ENCODE measurements at regions not wholly inside any gene's neighbourhood (a gene's known extent, or its start where the extent isn't known, plus 50 kb on each side); places are given as distances from the start of the nearest gene placed in this dataset.
"Not testable (repeated sequence)": the region's sequence is repeated elsewhere in the genome, so short reads cannot be mapped to it uniquely, and the experiment has no call there.

- H3K27ac Mint-ChIP-seq = no peak overlapping the region
- no peak overlapping the region for H3K4me3 Mint-ChIP-seq
- CTCF ChIA-PET = no interaction called here
- no peaks in the 10 kb centered on the region for H3K4me1 Mint-ChIP-seq (ENCODE audit: low read depth)
- H3K36me3 Mint-ChIP-seq (ENCODE audit: low read depth) = no peaks in the 10 kb centered on the region
- no peaks in the 10 kb centered on the region for H3K27me3 Mint-ChIP-seq (ENCODE audit: low read depth)
- intact Hi-C loops (cut with micrococcal nuclease) = no loop called here
- no peak for DNase-seq
- peaks cover 14% of the 10 kb centered on the region for H3K9me3 Mint-ChIP-seq
Observed at GRCh38 chr13:69107436-69107835, 1000.2 kb upstream of the ATXN8OS start.

GRCh38 chr13:69101841-69102240 is 1005.8 kb upstream of the ATXN8OS start:
- CTCF ChIA-PET = no interaction called here
- Mint-ChIP-seq H3K4me3 (no peak overlapping the region), H3K36me3 (ENCODE audit: low read depth) (no peaks in the 10 kb centered on the region), H3K9me3 (peaks cover 8% of the 10 kb centered on the region), H3K4me1 (ENCODE audit: low read depth) (no peaks in the 10 kb centered on the region), H3K27ac (no peak overlapping the region), H3K27me3 (ENCODE audit: low read depth) (no peaks in the 10 kb centered on the region)
- intact Hi-C loops (cut with micrococcal nuclease) = no loop called here
- no peak for DNase-seq

- DNase-seq = no peak
- Mint-ChIP-seq H3K4me3 (no peak overlapping the region), H3K36me3 (ENCODE audit: low read depth) (no peaks in the 10 kb centered on the region), H3K27me3 (ENCODE audit: low read depth) (no peaks in the 10 kb centered on the region), H3K9me3 (peaks cover 2% of the 10 kb centered on the region), H3K27ac (no peak overlapping the region), H3K4me1 (ENCODE audit: low read depth) (no peaks in the 10 kb centered on the region)
- intact Hi-C loops (cut with micrococcal nuclease) = no loop called here
- CTCF ChIA-PET = no interaction called here
Observed at GRCh38 chr13:69094485-69094884, 1013.1 kb upstream of the ATXN8OS start.

- Mint-ChIP-seq H3K9me3 (peaks cover 2% of the 10 kb centered on the region), H3K27ac (no peak overlapping the region), H3K27me3 (ENCODE audit: low read depth) (no peaks in the 10 kb centered on the region), H3K36me3 (ENCODE audit: low read depth) (no peaks in the 10 kb centered on the region), H3K4me3 (no peak overlapping the region), H3K4me1 (ENCODE audit: low read depth) (no peaks in the 10 kb centered on the region)
- DNase-seq = no peak
- CTCF ChIA-PET = no interaction called here
- intact Hi-C loops (cut with micrococcal nuclease) = no loop called here
Observed at GRCh38 chr13:69092615-69093322, 1014.9 kb upstream of the ATXN8OS start.

- DNase-seq = no peak
- intact Hi-C loops (cut with micrococcal nuclease) = no loop called here
- H3K4me1 Mint-ChIP-seq (ENCODE audit: low read depth) = no peaks in the 10 kb centered on the region
- no peaks in the 10 kb centered on the region for H3K27me3 Mint-ChIP-seq (ENCODE audit: low read depth)
- H3K9me3 Mint-ChIP-seq = peaks cover 3% of the 10 kb centered on the region
- CTCF ChIA-PET = no interaction called here
- no peaks in the 10 kb centered on the region for H3K36me3 Mint-ChIP-seq (ENCODE audit: low read depth)
- H3K4me3 Mint-ChIP-seq = no peak overlapping the region
- no peak overlapping the region for H3K27ac Mint-ChIP-seq
Observed at GRCh38 chr13:69077267-69077666, 1030.4 kb upstream of the ATXN8OS start.

- H3K9me3 Mint-ChIP-seq = peaks cover 5% of the 10 kb centered on the region
- no peak overlapping the region for H3K4me3 Mint-ChIP-seq
- CTCF ChIA-PET = no interaction called here
- H3K4me1 Mint-ChIP-seq (ENCODE audit: low read depth) = no peaks in the 10 kb centered on the region
- H3K27me3 Mint-ChIP-seq (ENCODE audit: low read depth) = no peaks in the 10 kb centered on the region
- H3K36me3 Mint-ChIP-seq (ENCODE audit: low read depth) = no peaks in the 10 kb centered on the region
- intact Hi-C loops (cut with micrococcal nuclease) = no loop called here
- DNase-seq = no peak
- no peak overlapping the region for H3K27ac Mint-ChIP-seq
Observed at GRCh38 chr13:69069554-69070133, 1038.0 kb upstream of the ATXN8OS start.

GRCh38 chr13:69050696-69051095 is 1056.9 kb upstream of the ATXN8OS start:
- no peaks in the 10 kb centered on the region for H3K4me1 Mint-ChIP-seq (ENCODE audit: low read depth)
- H3K9me3 Mint-ChIP-seq = peaks cover 12% of the 10 kb centered on the region
- no peaks in the 10 kb centered on the region for H3K27me3 Mint-ChIP-seq (ENCODE audit: low read depth)
- CTCF ChIA-PET = no interaction called here
- H3K36me3 Mint-ChIP-seq (ENCODE audit: low read depth) = no peaks in the 10 kb centered on the region
- no peak overlapping the region for H3K27ac Mint-ChIP-seq
- no peak overlapping the region for H3K4me3 Mint-ChIP-seq
- intact Hi-C loops (cut with micrococcal nuclease) = no loop called here
- no peak for DNase-seq

- no peak for DNase-seq
- H3K4me1 Mint-ChIP-seq (ENCODE audit: low read depth) = no peaks in the 10 kb centered on the region
- intact Hi-C loops (cut with micrococcal nuclease) = no loop called here
- no peaks in the 10 kb centered on the region for H3K27me3 Mint-ChIP-seq (ENCODE audit: low read depth)
- H3K9me3 Mint-ChIP-seq = peaks cover 5% of the 10 kb centered on the region
- H3K27ac Mint-ChIP-seq = no peak overlapping the region
- H3K36me3 Mint-ChIP-seq (ENCODE audit: low read depth) = no peaks in the 10 kb centered on the region
- CTCF ChIA-PET = no interaction called here
- H3K4me3 Mint-ChIP-seq = no peak overlapping the region
Observed at GRCh38 chr13:69044629-69045028, 1063.0 kb upstream of the ATXN8OS start.

- H3K4me3 Mint-ChIP-seq = no peak overlapping the region
- H3K27ac Mint-ChIP-seq = no peak overlapping the region
- CTCF ChIA-PET = interaction anchor here (0.7 kb wide), 1 partner anchor 47 kb away, joined by 3 read pairs; no protein-coding TSS in a partner anchor
Observed at GRCh38 chr13:69040898-69041297, 1066.7 kb upstream of the ATXN8OS start.

GRCh38 chr13:69035771-69036170 is 1071.9 kb upstream of the ATXN8OS start:
- DNase-seq = no peak
- no peak overlapping the region for H3K27ac Mint-ChIP-seq
- H3K36me3 Mint-ChIP-seq (ENCODE audit: low read depth) = no peaks in the 10 kb centered on the region
- H3K27me3 Mint-ChIP-seq (ENCODE audit: low read depth) = no peaks in the 10 kb centered on the region
- intact Hi-C loops (cut with micrococcal nuclease) = no loop called here
- no peaks in the 10 kb centered on the region for H3K9me3 Mint-ChIP-seq
- no peaks in the 10 kb centered on the region for H3K4me1 Mint-ChIP-seq (ENCODE audit: low read depth)
- CTCF ChIA-PET = no interaction called here
- no peak overlapping the region for H3K4me3 Mint-ChIP-seq

More at GRCh38 chr13:69040898-69041297, 1066.7 kb upstream of the ATXN8OS start:
- no peaks in the 10 kb centered on the region for H3K36me3 Mint-ChIP-seq (ENCODE audit: low read depth)
- DNase-seq = no peak
- H3K27me3 Mint-ChIP-seq (ENCODE audit: low read depth) = no peaks in the 10 kb centered on the region
- H3K4me1 Mint-ChIP-seq (ENCODE audit: low read depth) = no peaks in the 10 kb centered on the region
- peaks cover 5% of the 10 kb centered on the region for H3K9me3 Mint-ChIP-seq
- intact Hi-C loops (cut with micrococcal nuclease) = no loop called here

GRCh38 chr13:69028936-69029335 is 1078.7 kb upstream of the ATXN8OS start:
- Mint-ChIP-seq H3K27me3 (ENCODE audit: low read depth) (no peaks in the 10 kb centered on the region), H3K36me3 (ENCODE audit: low read depth) (no peaks in the 10 kb centered on the region), H3K4me3 (no peak overlapping the region), H3K4me1 (ENCODE audit: low read depth) (no peaks in the 10 kb centered on the region), H3K9me3 (peaks cover 2% of the 10 kb centered on the region), H3K27ac (no peak overlapping the region)
- CTCF ChIA-PET = no interaction called here
- no peak for DNase-seq
- intact Hi-C loops (cut with micrococcal nuclease) = no loop called here

- CTCF ChIA-PET = interaction anchor here (0.7 kb wide), 1 partner anchor 14 kb away, joined by 3 read pairs; no protein-coding TSS in a partner anchor
- Mint-ChIP-seq H3K27ac (no peak overlapping the region), H3K4me3 (no peak overlapping the region), H3K36me3 (ENCODE audit: low read depth) (no peaks in the 10 kb centered on the region), H3K9me3 (peaks cover 12% of the 10 kb centered on the region), H3K4me1 (ENCODE audit: low read depth) (no peaks in the 10 kb centered on the region), H3K27me3 (ENCODE audit: low read depth) (no peaks in the 10 kb centered on the region)
- DNase-seq = no peak
- intact Hi-C loops (cut with micrococcal nuclease) = no loop called here
Observed at GRCh38 chr13:69020120-69020519, 1087.5 kb upstream of the ATXN8OS start.

- intact Hi-C loops (cut with micrococcal nuclease); DNase-seq; H3K4me3 Mint-ChIP-seq; CTCF ChIA-PET; H3K4me1 Mint-ChIP-seq (ENCODE audit: low read depth); H3K27me3 Mint-ChIP-seq (ENCODE audit: low read depth); H3K36me3 Mint-ChIP-seq (ENCODE audit: low read depth); H3K27ac Mint-ChIP-seq: not testable (repeated sequence)
- peaks cover 11% of the 10 kb centered on the region for H3K9me3 Mint-ChIP-seq
Observed at GRCh38 chr13:69018173-69018572, 1089.5 kb upstream of the ATXN8OS start.
